HG02970 (cell line): ENCODE measurements at regions not wholly inside any gene's neighbourhood (a gene's known extent, or its start where the extent isn't known, plus 50 kb on each side); places are given as distances from the start of the nearest gene placed in this dataset.

Experiments
- ATAC-seq: cut with Tn5 transposase; IDR thresholded peaks from one replicate; pipeline ENCODE4 v1.9.1; 2021; ENCODE audit warnings: mild to moderate bottlenecking, moderate library complexity, moderate number of reproducible peaks; ENCODE audit not compliant: unreplicated experiment, low FRiP score

GRCh38 chr18:46262856-46263255 is 158.7 kb downstream of the HAUS1 start:
- ATAC-seq = no peak

- no peak for ATAC-seq
These were observed 160.1 kb downstream of the HAUS1 start for GRCh38 chr18:46264255-46264654.

DNA sequence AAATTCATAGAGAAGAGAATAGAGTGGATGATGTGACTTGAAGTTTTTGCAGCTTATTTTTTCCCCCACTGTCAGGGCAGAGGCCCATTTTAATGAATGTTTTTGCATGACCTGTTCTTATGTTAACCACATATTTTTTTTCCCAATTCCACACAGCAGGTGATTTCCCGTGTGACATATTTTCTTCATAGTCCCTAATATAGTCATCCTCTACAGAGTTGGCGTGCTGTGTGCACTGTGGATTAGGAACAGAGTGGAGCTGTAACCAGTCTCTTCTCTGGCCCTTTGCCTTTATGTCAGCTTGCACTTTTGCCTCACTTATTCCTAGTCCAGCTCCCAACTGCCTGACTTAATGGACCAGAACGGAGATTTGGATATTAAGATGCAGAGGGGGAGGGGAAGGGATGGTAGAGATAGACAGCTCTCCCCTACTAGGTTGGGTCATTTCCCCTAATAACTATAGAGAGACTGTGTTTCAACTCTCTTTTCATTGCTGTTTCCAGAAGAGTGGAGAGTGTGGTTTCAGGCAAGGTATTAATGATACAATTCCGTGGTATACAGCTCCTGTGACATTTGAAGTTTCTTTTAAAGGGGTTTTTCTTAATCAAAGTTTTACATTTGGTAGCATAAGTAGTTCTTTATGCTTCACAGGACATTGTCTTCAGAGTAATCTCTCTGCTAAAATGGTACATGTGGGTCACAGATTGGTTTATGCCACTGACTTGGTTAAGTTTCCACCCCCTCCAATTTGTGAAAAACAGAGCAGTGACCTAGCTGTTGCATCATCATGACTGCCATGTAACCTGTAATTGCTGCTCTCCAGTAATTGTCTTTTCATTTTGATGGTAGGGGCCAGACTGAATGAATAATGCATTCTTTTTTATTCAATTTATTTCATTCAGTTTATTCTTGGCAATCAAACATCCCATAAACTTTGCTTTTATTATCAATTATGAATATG is 161.3 kb downstream of the HAUS1 start:
- ATAC-seq = no peak

DNA sequence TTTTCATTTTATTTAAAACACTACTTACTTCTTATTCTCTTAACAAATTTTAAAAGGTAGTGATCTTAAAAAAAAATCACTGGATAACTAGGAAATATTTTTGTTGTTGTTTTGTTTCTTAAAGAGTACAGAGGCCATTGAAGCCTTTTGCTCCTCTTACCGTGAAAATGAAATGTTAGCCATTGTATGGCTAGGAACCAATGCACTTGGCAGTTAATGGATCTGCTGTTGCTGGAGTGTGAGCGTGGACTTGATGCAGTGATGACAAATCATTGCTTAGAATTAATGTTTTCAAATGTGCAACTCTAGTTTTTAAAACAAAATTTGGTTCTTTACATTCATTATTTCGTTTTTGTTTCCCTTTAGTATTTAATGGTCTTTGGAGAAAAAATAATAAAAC is 162.3 kb downstream of the HAUS1 start:
- ATAC-seq = no peak

DNA sequence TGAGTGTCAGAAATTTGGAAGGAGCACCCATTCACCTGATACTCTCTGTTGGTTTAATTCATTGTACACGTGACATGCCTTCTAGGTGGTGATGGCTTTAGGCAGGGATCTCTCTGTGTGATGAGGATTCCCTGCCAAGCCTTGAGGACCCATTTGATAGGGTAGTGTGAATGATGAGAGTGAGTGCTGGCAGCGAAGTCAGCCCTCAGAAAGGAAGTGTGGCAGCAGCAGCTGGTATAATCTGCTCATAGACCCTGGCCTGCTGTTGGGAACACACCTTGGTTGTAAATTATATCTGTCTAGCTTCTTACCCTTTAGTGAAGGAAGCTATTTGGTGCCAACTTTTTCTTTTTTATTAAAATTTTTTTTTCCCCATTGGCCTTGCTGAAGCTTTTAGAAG is 164.5 kb downstream of the HAUS1 start:
- ATAC-seq = no peak

DNA sequence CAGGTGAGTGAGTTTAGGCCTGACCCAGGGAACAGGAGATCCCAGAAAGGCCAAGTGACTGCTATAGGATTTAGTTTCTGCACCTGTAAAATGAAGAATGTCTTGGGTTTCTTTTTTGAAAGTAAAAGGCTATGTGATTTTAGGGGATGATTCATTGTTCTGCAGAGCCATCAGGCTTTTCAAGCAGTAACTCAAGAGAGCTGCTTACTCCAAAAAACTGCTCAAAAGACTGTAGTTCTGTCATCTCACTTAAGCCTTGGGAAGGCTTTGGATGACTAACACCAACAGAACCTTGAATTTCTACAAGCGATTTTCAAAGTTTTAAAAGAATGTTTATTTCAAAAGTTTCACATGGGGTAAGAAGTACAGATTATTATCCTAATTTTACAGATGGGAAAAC is 165.1 kb downstream of the HAUS1 start:
- no peak for ATAC-seq

DNA sequence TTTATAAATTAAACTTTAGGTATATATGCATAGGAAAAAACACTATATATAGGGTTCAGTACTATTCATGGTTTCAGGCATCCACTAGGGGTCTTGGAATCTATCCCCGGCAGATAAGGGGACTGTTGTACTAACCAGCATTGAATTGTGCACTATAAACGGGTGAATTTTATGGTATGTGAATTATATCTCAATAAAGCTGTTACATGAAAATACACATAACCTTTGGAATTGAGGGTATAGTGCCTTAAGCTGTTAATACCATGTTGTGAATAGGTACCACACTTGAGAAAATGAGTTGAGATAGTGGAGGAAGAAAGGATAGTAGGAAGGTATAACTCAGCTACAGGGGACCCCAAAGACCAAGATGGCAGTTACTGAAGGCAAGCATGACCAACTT is 167.3 kb downstream of the HAUS1 start:
- ATAC-seq = no peak

GRCh38 chr18:46273861-46274260 is 169.7 kb downstream of the HAUS1 start:
- ATAC-seq = no peak

GRCh38 chr18:46274266-46274665 is 170.1 kb downstream of the HAUS1 start:
- no peak for ATAC-seq

GRCh38 chr18:46275370-46275769 is 171.2 kb downstream of the HAUS1 start:
- no peak for ATAC-seq

DNA sequence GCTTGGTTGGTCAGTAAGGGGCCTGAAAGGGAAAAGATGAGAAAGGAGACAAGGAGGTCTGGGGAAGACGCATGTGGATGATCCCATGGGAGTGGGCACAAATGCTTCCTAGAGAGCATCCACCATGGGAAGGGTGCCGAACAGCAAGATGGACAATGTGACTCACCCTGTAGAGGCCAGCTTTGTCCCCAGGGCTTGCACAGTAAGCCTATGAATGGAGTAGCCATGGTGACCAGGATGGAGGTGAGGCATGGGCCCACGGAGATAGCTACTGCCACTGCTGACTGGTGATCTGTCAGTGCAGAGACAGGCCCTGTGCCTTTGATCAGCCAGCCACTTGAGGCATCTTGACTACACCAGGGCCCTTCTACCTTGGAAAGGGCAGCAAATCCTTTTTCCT is 172.6 kb downstream of the HAUS1 start:
- ATAC-seq = no peak

DNA sequence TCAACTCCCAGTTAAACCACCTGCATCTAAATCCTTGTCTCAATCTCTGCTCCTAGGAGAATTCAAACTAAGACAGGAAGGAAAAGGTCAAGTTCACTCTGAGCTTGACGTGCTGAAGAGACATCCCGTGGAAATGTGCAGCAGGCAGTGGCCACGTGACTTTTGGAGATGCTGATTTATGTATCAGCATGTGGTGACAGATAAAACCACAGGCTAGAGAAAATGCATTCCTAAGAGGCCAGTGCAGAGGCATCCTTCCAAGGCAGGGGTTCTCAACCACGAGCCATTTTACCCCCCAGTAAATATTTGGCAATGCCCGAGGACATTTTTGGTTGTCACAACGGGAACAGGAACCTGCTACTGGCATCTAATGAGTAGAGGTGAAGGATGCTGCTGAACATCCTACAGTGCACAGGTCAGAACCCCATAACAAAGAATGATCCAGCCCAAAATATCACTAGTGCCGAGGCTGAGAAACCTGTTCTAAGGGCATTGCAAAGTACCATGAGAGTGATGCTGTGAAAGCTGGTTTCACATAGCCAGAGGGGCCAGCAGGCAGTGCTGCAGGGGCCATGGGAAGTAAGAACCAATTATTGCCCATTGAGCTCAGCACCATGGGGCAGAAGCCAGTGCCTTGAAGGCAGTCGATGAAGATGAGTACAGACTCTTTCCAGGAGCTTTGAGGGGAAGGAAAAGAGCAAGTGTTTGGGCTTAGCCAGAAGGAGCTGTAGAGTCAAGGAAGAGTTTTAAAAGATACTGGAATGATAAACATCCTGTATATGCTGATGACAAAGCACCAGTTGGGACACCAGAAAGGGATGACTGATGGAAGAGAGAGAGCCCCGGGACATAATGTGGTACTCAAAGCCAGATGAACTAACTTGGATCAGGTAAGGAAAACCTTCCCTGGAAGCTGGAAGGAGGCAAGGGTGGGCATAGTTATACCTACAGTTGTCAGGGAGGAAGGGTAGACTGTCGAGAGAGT is 174.6 kb downstream of the HAUS1 start:
- no peak for ATAC-seq

- no peak for ATAC-seq
These were observed 175.5 kb downstream of the HAUS1 start for GRCh38 chr18:46279673-46280072.

- peak; percentile 62 for ATAC-seq
These were observed 177.3 kb downstream of the HAUS1 start for GRCh38 chr18:46281185-46282176.

DNA sequence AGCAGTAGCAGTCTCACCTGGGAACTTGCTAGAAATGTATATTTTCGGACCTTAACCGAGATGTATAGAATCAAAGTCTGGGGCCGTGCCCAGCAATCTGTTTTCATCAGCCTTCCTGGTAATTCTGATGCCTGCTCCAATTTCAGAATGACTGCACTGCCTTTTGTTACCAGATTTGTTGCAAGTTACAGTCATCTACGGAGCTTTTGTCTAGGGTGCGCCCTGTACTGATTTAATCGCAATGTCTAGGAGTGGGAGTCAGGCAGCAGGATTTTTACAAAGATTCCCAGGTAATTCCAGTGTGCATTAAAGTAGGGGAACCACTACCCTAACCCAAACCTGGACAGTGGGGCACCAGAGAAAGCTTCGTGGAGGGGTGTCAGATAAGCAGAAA is 178.0 kb downstream of the HAUS1 start:
- ATAC-seq = no peak

DNA sequence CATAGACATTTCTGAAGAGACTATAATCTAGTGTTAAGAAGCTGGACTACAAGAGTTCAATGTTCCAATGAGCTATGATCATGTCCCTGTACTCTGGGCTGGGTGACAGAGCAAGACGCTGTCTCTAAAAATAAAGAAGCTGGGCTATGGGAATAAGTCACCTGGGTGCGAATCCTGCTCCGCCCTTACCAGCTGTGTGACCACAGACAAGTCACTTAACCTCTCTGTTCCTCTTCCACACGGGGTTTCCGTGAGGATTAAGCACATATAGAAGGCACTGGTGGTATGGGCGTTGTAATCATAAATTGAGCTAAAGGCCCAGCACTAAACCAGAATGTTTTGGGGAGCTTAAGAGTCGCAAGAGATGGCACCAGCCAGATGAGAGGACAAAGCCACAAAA is 178.5 kb downstream of the HAUS1 start:
- ATAC-seq = no peak

DNA sequence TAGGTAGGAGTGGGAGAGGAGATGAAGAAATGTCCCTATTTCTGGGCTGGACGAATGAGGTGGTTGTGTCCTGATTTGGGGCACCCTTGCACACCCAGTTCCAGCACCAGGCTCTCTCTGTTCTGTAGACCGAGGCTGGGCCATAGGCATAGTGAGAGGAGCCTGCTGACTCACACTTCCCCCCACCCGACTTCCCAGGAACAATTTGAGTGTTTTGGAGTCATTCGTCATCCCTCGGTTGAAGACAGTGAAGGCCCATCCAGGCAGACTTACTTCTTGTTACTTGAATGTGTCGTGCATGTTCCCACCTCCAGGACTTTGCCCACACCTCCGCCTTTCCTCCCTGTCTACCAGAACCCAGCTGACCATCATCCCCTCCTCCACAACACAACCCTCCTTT is 179.1 kb downstream of the HAUS1 start:
- ATAC-seq = no peak

DNA sequence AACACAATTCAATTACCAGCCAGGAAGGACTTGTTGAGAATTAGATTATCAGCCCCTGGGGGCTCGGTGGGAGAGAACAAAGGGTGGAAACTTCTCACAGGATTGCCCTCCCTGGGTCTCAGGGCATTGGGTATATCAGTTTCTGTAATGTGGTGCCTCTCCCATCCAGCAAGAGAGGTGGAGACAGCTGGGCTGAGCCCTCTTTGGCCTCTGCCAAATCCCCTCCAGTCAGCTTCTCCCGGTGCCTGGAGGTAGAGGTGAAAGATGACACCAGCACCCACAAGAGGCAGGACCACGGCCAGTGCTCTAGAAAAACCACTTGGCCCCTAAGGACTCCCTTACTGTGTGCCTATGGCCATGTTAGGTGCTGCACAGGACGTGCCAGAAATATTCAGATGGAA is 179.7 kb downstream of the HAUS1 start:
- no peak for ATAC-seq

GRCh38 chr18:46289463-46289862 is 185.3 kb downstream of the HAUS1 start:
- no peak for ATAC-seq

DNA sequence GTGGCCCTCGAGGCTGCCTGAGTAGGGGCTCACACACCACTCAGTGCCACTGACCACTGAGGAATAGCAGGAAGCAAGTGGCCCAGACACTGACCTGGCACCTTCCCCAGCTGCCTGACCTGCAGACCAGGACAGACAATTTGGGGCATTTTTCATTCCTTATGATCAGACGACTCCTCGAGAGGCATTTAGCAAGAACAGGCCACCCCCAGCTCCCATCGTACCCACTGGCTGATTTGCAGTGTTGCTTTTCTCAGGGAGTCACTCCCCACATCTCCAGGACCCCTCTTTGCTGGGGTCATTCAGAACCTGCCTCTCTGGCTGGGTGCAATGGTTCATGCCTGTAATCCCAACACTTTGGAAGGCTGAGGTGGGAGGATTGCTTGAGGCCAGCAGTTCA is 185.7 kb downstream of the HAUS1 start:
- no peak for ATAC-seq
